ENCODE measurements at regions not wholly inside any gene's neighbourhood (a gene's known extent, or its start where the extent isn't known, plus 50 kb on each side); places are given as distances from the start of the nearest gene placed in this dataset.

DNA sequence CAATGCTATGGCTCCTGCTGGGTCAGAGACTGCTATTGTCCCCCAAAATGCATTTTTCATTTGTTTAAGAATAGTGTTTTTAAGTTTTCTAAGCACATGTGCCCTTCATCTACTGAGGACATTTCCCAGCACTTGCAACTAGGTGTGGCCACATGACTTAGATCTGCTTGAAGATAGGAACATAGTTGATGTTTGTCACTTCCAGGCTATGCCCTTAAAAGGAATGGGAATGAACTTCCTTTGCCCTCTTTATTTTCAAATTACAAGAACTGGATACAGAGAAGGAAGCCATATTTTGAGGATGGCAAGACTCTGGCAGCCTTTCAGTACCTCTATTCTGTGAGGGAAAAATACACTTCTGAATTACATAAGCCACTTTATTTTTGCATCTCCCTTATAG lies 203.0 kb upstream of the TFAP2D start (continued):
- TF ChIP-seq SIN3A (IDR thresholded peaks at IDR 0.05; ENCODE audit: borderline replicate concordance, low read depth, low read length), result no peak

DNA sequence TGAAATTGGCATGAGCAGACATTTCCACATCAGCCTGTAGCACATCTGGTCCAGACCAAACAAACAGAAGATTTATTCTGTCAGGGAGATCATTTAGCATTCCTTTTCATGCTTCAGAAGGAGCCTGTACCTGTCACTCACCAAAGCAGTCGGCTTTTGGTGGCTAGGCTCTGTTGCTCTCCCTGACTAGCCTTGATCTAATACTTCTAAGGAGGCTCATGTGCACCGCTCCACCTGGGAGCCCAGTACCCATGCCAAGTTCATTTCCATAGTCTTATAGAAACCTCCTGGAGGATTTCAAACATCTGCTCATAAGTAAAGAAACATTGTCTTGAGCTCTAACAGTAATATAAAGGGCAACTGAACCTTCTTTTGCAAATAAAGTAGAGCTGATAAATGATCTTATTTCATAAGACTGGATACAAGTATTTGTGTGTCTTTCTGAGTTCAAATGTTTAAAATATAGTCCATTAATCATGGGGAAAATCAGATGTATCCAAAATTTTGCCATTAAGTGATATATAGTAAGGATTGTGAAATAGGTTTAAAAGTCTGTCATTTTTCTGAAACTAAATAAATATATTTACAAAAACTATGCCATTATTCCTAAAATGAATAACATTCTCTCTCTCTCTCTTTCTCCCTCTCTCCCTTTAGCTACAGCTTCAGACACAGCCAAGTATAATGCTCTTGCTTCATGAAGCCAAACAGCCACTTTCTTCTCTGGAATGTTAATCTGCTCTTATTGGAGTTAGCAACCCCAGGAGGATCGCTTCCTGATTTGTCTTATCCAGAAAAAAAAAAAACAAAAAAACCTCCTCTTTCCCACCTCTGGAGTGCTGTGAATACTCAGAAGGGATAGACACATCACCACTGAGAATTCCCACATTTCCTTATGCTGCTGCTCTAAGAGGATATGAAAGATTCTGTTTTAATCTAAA lies 192.7 kb upstream of the TFAP2D start:
- Histone ChIP-seq H2AFZ (ENCODE audit: low read depth) (no peak overlapping the region), H3K27me3 (ENCODE audit: insufficient read depth) (no peaks in the 10 kb centered on the region), H3K9me3 (no peaks in the 10 kb centered on the region), H3K79me2 (ENCODE audit: insufficient read depth) (no peaks in the 10 kb centered on the region), H3K4me3 (ENCODE audit: low read depth in 2 of 2, low read length in 1 of 2) (no peak overlapping the region), H3K27ac (ENCODE audit: low read depth in 2 of 2, low read length in 1 of 2) (no peak overlapping the region), H3F3A (replicated peaks; ENCODE audit: insufficient read depth) (no peaks in the 10 kb centered on the region), H3K4me1 (ENCODE audit: control insufficient read depth in 1 of 2, insufficient read depth in 2 of 2, low read depth in 1 of 2, low read length in 1 of 2) (no peaks in the 10 kb centered on the region), H3K4me2 (no peak overlapping the region), H3K36me3 (replicated peaks in 1 of 2; ENCODE audit: control insufficient read depth in 1 of 2, insufficient read depth in 2 of 2, low read length in 1 of 2) (no peaks in the 10 kb centered on the region), H3K9me2 (no peaks in the 10 kb centered on the region), H4K20me1 (ENCODE audit: insufficient read depth) (no peaks in the 10 kb centered on the region), H3K9ac (no peak overlapping the region)
- ChIA-PET CTCF (interaction anchor here (1.0 kb wide), 1 partner anchor 32 kb away, joined by 4 read pairs; no protein-coding TSS in a partner anchor), POLR2A (no interaction called here)
- DNase-seq, result no peak
- WGBS (ENCODE audit: low lambda C conversion rate), result 43% methylated on average over 3 of the region's 3 CpGs
- TF ChIP-seq TCF12 (IDR thresholded peaks at IDR 0.05) (no peak), MXI1 (IDR thresholded peaks at IDR 0.05; ENCODE audit: low read depth, low read length) (no peak), CHD2 (IDR thresholded peaks at IDR 0.05; ENCODE audit: low read length, partially characterized antibody) (no peak), RAD21 (IDR thresholded peaks at IDR 0.05; ENCODE audit: low read length) (no peak), RFX5 (IDR thresholded peaks at IDR 0.05; ENCODE audit: low read length) (no peak), RCOR1 (IDR thresholded peaks at IDR 0.05; ENCODE audit: low read length) (no peak), FOXM1 (IDR thresholded peaks at IDR 0.05; ENCODE audit: low read depth) (no peak), JUND (IDR thresholded peaks at IDR 0.05) (no peak), FOSL2 (IDR thresholded peaks at IDR 0.05; ENCODE audit: borderline replicate concordance, low read depth) (no peak)
- TF ChIP-seq, protein P1, sequence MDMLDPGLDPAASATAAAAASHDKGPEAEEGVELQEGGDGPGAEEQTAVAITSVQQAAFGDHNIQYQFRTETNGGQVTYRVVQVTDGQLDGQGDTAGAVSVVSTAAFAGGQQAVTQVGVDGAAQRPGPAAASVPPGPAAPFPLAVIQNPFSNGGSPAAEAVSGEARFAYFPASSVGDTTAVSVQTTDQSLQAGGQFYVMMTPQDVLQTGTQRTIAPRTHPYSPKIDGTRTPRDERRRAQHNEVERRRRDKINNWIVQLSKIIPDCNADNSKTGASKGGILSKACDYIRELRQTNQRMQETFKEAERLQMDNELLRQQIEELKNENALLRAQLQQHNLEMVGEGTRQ (IDR thresholded peaks at IDR 0.05; ENCODE audit: borderline replicate concordance, low read depth, low read length), result no peak
- TF ChIP-seq, protein P2, sequence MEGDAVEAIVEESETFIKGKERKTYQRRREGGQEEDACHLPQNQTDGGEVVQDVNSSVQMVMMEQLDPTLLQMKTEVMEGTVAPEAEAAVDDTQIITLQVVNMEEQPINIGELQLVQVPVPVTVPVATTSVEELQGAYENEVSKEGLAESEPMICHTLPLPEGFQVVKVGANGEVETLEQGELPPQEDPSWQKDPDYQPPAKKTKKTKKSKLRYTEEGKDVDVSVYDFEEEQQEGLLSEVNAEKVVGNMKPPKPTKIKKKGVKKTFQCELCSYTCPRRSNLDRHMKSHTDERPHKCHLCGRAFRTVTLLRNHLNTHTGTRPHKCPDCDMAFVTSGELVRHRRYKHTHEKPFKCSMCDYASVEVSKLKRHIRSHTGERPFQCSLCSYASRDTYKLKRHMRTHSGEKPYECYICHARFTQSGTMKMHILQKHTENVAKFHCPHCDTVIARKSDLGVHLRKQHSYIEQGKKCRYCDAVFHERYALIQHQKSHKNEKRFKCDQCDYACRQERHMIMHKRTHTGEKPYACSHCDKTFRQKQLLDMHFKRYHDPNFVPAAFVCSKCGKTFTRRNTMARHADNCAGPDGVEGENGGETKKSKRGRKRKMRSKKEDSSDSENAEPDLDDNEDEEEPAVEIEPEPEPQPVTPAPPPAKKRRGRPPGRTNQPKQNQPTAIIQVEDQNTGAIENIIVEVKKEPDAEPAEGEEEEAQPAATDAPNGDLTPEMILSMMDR (IDR thresholded peaks at IDR 0.05), result no peak

DNA sequence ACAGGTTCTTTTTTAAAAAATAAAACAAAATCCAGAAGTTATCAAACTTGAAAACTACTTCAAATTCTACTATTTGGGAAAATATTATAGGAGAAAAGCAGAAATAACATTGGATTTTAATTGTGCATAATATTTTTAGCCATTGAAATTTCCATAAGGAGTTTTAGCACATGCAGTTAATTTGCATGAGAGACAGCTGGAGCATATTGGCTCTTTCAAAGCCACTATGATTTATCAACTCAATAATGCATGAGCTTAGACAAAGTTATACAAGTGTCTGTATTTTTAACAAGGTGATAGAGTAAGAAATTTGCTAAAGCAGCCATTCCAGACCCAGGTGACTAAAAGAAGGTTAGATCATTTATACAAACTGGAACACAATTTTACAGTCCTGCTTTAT lies 189.0 kb upstream of the TFAP2D start:
- no peaks in the 10 kb centered on the region for H3K27me3 ChIP-seq (ENCODE audit: insufficient read depth)
- H3F3A ChIP-seq (replicated peaks; ENCODE audit: insufficient read depth), result no peaks in the 10 kb centered on the region
- no peak overlapping the region for H3K27ac ChIP-seq (ENCODE audit: low read depth in 2 of 2, low read length in 1 of 2)
- DNase-seq, result no peak
- H4K20me1 ChIP-seq (ENCODE audit: insufficient read depth), result no peaks in the 10 kb centered on the region
- H3K9me3 ChIP-seq, result no peaks in the 10 kb centered on the region
- H3K9ac ChIP-seq, result no peak overlapping the region
- H3K79me2 ChIP-seq (ENCODE audit: insufficient read depth), result no peaks in the 10 kb centered on the region
- H3K9me2 ChIP-seq, result no peaks in the 10 kb centered on the region
- no peaks in the 10 kb centered on the region for H3K36me3 ChIP-seq (replicated peaks in 1 of 2; ENCODE audit: control insufficient read depth in 1 of 2, insufficient read depth in 2 of 2, low read length in 1 of 2)
- H2AFZ ChIP-seq (ENCODE audit: low read depth), result no peak overlapping the region
- H3K4me3 ChIP-seq (ENCODE audit: low read depth in 2 of 2, low read length in 1 of 2), result no peak overlapping the region
- no peaks in the 10 kb centered on the region for H3K4me1 ChIP-seq (ENCODE audit: control insufficient read depth in 1 of 2, insufficient read depth in 2 of 2, low read depth in 1 of 2, low read length in 1 of 2)
- ChIA-PET CTCF (no interaction called here), POLR2A (no interaction called here)
- no peak overlapping the region for H3K4me2 ChIP-seq
- TF ChIP-seq RAD21 (IDR thresholded peaks at IDR 0.05; ENCODE audit: low read length) (no peak), MXI1 (IDR thresholded peaks at IDR 0.05; ENCODE audit: low read depth, low read length) (no peak), SIN3A (IDR thresholded peaks at IDR 0.05; ENCODE audit: borderline replicate concordance, low read depth, low read length) (no peak), GATA2 (CRISPR knock-in tag; IDR thresholded peaks at IDR 0.05) (no peak), NFIC (IDR thresholded peaks at IDR 0.05; ENCODE audit: borderline replicate concordance) (no peak), FOSL2 (IDR thresholded peaks at IDR 0.05; ENCODE audit: borderline replicate concordance, low read depth) (no peak), FOXM1 (IDR thresholded peaks at IDR 0.05; ENCODE audit: low read depth) (no peak), TCF12 (IDR thresholded peaks at IDR 0.05) (no peak), ELF1 (IDR thresholded peaks at IDR 0.05) (no peak), YY1 (IDR thresholded peaks at IDR 0.05; ENCODE audit: low read depth) (no peak)
- TF ChIP-seq, protein P3, sequence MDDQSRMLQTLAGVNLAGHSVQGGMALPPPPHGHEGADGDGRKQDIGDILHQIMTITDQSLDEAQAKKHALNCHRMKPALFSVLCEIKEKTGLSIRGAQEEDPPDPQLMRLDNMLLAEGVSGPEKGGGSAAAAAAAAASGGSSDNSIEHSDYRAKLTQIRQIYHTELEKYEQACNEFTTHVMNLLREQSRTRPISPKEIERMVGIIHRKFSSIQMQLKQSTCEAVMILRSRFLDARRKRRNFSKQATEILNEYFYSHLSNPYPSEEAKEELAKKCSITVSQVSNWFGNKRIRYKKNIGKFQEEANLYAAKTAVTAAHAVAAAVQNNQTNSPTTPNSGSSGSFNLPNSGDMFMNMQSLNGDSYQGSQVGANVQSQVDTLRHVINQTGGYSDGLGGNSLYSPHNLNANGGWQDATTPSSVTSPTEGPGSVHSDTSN (IDR thresholded peaks at IDR 0.05), result no peak
- TF ChIP-seq, protein P1 (IDR thresholded peaks at IDR 0.05; ENCODE audit: borderline replicate concordance, low read depth, low read length), result no peak
- TF ChIP-seq, protein P4, sequence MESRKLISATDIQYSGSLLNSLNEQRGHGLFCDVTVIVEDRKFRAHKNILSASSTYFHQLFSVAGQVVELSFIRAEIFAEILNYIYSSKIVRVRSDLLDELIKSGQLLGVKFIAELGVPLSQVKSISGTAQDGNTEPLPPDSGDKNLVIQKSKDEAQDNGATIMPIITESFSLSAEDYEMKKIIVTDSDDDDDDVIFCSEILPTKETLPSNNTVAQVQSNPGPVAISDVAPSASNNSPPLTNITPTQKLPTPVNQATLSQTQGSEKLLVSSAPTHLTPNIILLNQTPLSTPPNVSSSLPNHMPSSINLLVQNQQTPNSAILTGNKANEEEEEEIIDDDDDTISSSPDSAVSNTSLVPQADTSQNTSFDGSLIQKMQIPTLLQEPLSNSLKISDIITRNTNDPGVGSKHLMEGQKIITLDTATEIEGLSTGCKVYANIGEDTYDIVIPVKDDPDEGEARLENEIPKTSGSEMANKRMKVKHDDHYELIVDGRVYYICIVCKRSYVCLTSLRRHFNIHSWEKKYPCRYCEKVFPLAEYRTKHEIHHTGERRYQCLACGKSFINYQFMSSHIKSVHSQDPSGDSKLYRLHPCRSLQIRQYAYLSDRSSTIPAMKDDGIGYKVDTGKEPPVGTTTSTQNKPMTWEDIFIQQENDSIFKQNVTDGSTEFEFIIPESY (IDR thresholded peaks at IDR 0.05; ENCODE audit: borderline replicate concordance, low read depth), result no peak
